Esophagus muscularis mucosa (tissue), 4 donors: ENCODE measurements at regions not wholly inside any gene's neighbourhood (a gene's known extent, or its start where the extent isn't known, plus 50 kb on each side); places are given as distances from the start of the nearest gene placed in this dataset.

Source experiments
- DNase-seq: peaks from one replicate; pipeline ENCODE4 v3.0.0-alpha.2; 2017; ENCODE audit errors: extremely low spot score
- H3K27ac ChIP-seq, 4 donors: fragments of 200-600 bp; sonication (generic); replicated peaks in 1 of 4; 1 replicate in 3 of 4; 2 replicates in 1 of 4; pipeline ENCODE4 v1.5.1; 2016 to 2019; ENCODE audit warnings: mild to moderate bottlenecking in 1 of 4
- H3K27me3 ChIP-seq, 4 donors: fragments of 200-600 bp; sonication (generic); one replicate each; pipeline versions ENCODE4 v1.5.1 to v1.6.0; 2016 to 2019
- H3K36me3 ChIP-seq, 4 donors: fragments of 200-600 bp; sonication (generic); one replicate each; pipeline ENCODE4 v1.5.1; 2016 to 2019
- H3K4me1 ChIP-seq, 4 donors: fragments of 200-600 bp; sonication (generic); one replicate each; pipeline ENCODE4 v1.5.1; 2016 to 2019
- H3K4me3 ChIP-seq, 4 donors: fragments of 200-600 bp; sonication (generic); 1 replicate in 2 of 4; 2 replicates in 2 of 4; pipeline ENCODE4 v1.5.1; 2016 to 2019; ENCODE audit warnings: mild to moderate bottlenecking in 4 of 4, moderate library complexity in 1 of 4
- H3K9me3 ChIP-seq, 4 donors: fragments of 200-600 bp; sonication (generic); 1 replicate in 3 of 4; 2 replicates in 1 of 4; pipeline ENCODE4 v1.5.1; 2016 to 2019
- EP300 ChIP-seq: sonication (generic); formaldehyde crosslinking; IDR thresholded peaks from one replicate; pipeline ENCODE4 v1.6.1; 2017; ENCODE audit warnings: antibody characterized with exemption
- POLR2A ChIP-seq: fragments of 450-650 bp; IDR thresholded peaks from one replicate; pipeline ENCODE4 v1.6.1; 2017; ENCODE audit warnings: antibody characterized with exemption, moderate library complexity, mild to moderate bottlenecking, low read depth
- POLR2AphosphoS5 ChIP-seq, 2 donors: sonication (generic); formaldehyde crosslinking; IDR thresholded peaks; one replicate each; pipeline ENCODE4 v1.6.1; 2017; ENCODE audit warnings: antibody characterized with exemption in 2 of 2
- WGBS: methylation state at CpG from one replicate; pipeline ENCODE4 v1.1.5; 2018; 5-methylcytosine and 5-hydroxymethylcytosine counted together
- intact Hi-C: fragments of 100-400 bp; cut with DNase I; formaldehyde crosslinking; loops from one replicate; pipeline ENCODE4 v1.15.1; 2023
- TF ChIP-seq, protein P1 (sequence below), 3 experiments: fragments of 200-600 bp in 2 of 3; fragments of 450-650 bp in 1 of 3; sonication (generic) in 2 of 3; IDR thresholded peaks; one replicate each; pipeline ENCODE4 v1.5.1; 2017 to 2019; ENCODE audit warnings: antibody characterized with exemption in 3 of 3, mild to moderate bottlenecking in 2 of 3, moderate library complexity in 1 of 3

DNA sequence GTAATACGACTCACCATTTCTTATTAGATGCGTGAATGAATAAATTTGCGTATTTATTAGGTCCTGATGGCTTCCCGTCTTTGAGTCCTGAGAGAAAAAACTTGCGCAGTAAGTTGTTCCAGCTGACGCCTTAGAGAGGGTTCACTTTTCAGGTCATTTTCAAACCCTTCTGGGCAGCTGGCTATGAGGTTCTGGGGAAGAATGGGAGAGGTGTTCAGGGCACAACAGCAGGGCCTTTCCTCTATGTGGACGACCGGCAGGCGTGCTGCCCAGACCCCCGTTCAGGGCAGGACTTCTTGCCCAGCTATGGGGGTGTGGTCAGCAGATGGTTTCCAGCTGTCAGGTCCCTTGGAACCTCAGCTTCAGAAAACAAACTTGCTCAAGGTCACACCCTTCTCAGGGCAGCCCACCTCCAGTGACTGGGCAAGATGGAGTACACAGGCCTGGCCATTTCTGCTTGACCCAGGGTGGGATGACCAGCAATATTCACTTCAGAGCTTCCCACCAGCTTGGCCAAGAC lies 61.1 kb upstream of the TNP1 start:
- H3K9me3 ChIP-seq: no peaks in the 10 kb centered on the region
- H3K27me3 ChIP-seq: no peaks in the 10 kb centered on the region
- no peak overlapping the region for H3K4me3 ChIP-seq
- peaks cover 0 to 7% (median 2%) of the 10 kb centered on the region in 4 donors for H3K4me1 ChIP-seq
- H3K27ac ChIP-seq: no peak overlapping the region
- intact Hi-C loops: no loop called here
- WGBS: 93% methylated on average over 10 of the region's 10 CpGs
- H3K36me3 ChIP-seq: no peaks in the 10 kb centered on the region
- TF ChIP-seq EP300 (no peak), POLR2A (no peak), POLR2AphosphoS5 (IDR thresholded peaks at IDR 0.05) (no peak)
- TF ChIP-seq, protein P1, sequence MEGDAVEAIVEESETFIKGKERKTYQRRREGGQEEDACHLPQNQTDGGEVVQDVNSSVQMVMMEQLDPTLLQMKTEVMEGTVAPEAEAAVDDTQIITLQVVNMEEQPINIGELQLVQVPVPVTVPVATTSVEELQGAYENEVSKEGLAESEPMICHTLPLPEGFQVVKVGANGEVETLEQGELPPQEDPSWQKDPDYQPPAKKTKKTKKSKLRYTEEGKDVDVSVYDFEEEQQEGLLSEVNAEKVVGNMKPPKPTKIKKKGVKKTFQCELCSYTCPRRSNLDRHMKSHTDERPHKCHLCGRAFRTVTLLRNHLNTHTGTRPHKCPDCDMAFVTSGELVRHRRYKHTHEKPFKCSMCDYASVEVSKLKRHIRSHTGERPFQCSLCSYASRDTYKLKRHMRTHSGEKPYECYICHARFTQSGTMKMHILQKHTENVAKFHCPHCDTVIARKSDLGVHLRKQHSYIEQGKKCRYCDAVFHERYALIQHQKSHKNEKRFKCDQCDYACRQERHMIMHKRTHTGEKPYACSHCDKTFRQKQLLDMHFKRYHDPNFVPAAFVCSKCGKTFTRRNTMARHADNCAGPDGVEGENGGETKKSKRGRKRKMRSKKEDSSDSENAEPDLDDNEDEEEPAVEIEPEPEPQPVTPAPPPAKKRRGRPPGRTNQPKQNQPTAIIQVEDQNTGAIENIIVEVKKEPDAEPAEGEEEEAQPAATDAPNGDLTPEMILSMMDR (IDR thresholded peaks at IDR 0.05): no peak
- DNase-seq: no peak

- peaks cover 0 to 9% (median 2%) of the 10 kb centered on the region in 4 donors for H3K4me1 ChIP-seq
- no peaks in the 10 kb centered on the region for H3K36me3 ChIP-seq
- no peak for DNase-seq
- no peak overlapping the region for H3K27ac ChIP-seq
- H3K27me3 ChIP-seq: no peaks in the 10 kb centered on the region
- WGBS: 91% methylated on average over 8 of the region's 8 CpGs
- H3K4me3 ChIP-seq: no peak overlapping the region
- no peaks in the 10 kb centered on the region for H3K9me3 ChIP-seq
- intact Hi-C loops: no loop called here
- TF ChIP-seq, protein P1 (IDR thresholded peaks at IDR 0.05): no peak
- TF ChIP-seq POLR2AphosphoS5 (IDR thresholded peaks at IDR 0.05) (no peak), POLR2A (no peak), EP300 (no peak)
Observed at GRCh38 chr2:216920143-216920876, 60.4 kb upstream of the TNP1 start.

DNA sequence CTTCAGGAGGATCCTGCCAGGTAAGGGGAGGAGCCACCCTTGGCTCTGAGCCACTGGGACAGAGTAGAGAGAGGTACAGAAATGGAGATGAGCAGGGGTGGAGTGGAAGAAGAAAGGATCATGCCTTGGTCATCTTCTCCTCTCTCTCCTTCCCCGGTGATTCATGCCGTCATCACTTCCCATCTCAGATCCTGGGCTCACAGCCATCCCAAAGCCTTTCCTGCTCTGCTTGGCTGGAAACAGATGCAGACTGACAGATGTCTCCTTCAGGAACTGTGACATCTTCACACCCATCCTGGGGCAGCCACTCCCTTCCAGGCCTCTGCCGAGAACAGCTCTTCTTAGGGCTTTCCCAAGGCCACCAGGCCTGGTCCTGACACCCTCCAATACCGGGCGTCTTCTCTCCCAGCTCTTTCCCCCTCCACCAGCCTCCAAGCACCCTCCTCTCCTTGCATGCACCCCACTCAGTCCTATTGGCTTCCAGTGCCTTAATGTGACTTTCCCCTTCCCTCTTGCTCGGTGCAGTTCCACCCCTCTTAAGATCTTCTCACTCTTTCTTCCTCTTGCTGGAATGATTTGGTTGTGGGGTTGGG lies 58.3 kb upstream of the TNP1 start:
- H3K27ac ChIP-seq: no peak overlapping the region
- TF ChIP-seq POLR2AphosphoS5 (IDR thresholded peaks at IDR 0.05) (no peak), POLR2A (no peak), EP300 (no peak)
- TF ChIP-seq, protein P1 (IDR thresholded peaks at IDR 0.05): no peak
- no peaks in the 10 kb centered on the region for H3K36me3 ChIP-seq
- no peak overlapping the region for H3K4me3 ChIP-seq
- H3K27me3 ChIP-seq: no peaks in the 10 kb centered on the region
- no peak for DNase-seq
- H3K9me3 ChIP-seq: no peaks in the 10 kb centered on the region
- intact Hi-C loops: no loop called here
- H3K4me1 ChIP-seq: peaks cover 0 to 9% (median 2%) of the 10 kb centered on the region in 4 donors
- 61% methylated on average over 6 of the region's 6 CpGs for WGBS

DNA sequence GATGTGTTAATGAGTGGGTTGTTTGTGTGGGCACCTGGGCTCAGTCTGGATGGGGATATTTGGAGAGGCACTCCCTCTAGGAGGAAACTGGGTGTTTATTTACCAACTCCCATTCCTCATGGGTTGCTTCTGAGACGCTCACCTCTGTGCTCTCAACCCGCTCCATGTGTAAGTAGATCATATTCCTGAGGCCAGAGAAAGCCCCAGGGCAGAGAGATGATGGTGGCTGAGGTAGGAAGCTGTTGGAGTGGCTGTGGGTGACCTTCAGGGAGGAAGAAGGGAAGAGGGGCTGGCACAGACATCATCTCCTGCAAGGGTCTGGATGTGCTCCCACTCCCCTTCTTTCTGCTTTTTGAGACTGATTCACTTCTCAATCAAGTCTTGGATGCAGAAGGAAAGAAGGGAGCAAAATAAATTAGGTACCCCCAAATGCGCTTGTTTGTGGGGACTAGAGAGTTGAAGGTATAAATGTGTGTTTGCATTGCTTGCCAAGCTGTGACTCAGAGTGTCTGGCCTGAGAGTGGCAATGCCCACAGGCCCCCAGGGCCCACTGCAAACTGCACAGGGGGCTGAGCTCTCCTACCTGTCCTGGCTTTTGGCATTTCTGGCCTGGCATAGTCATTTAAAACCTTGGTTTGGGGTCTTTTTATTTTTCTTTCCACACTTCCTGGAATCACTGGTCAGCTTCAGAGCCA lies 57.2 kb upstream of the TNP1 start:
- Histone ChIP-seq H3K4me1 (peaks cover 0 to 9% (median 2%) of the 10 kb centered on the region in 4 donors), H3K36me3 (no peaks in the 10 kb centered on the region), H3K4me3 (no peak overlapping the region), H3K27me3 (no peaks in the 10 kb centered on the region), H3K27ac (no peak overlapping the region), H3K9me3 (no peaks in the 10 kb centered on the region)
- no peak for DNase-seq
- intact Hi-C loops: no loop called here
- 100% methylated on average over 3 of the region's 3 CpGs for WGBS
- TF ChIP-seq POLR2AphosphoS5 (IDR thresholded peaks at IDR 0.05): no peak
- no peak for TF ChIP-seq EP300
- TF ChIP-seq, protein P1 (IDR thresholded peaks at IDR 0.05): no peak
- TF ChIP-seq POLR2A: no peak
